H9 (cell line): ENCODE measurements at regions not wholly inside any gene's neighbourhood (a gene's known extent, or its start where the extent isn't known, plus 50 kb on each side); places are given as distances from the start of the nearest gene placed in this dataset.
"Not testable (repeated sequence)": the region's sequence is repeated elsewhere in the genome, so short reads cannot be mapped to it uniquely, and the experiment has no call there.

ENCODE experiments used
- DNase-seq: peaks from one replicate; pipeline ENCODE4 v3.0.0-alpha.2; 2017
- H2AFZ ChIP-seq: one replicate; pipeline ENCODE4 v1.6.1; 2013; ENCODE audit warnings: mild to moderate bottlenecking, low read length, control low read depth, moderate library complexity
- H2AK5ac ChIP-seq: 2 replicates; pipeline ENCODE4 v1.6.1; 2013; ENCODE audit warnings: low read length, control low read depth, mixed read lengths; ENCODE audit not compliant: insufficient read length
- H2BK120ac ChIP-seq: one replicate; pipeline ENCODE4 v1.6.1; 2013; ENCODE audit warnings: low read depth, mild to moderate bottlenecking, low read length, control low read depth, inconsistent platforms; ENCODE audit not compliant: poor library complexity, severe bottlenecking
- H2BK12ac ChIP-seq: 2 replicates; pipeline ENCODE4 v1.6.1; 2013; ENCODE audit warnings: low read length, control low read depth, mixed read lengths, low read depth; ENCODE audit not compliant: insufficient read length
- H2BK15ac ChIP-seq: 2 replicates; pipeline ENCODE4 v1.6.1; 2013; ENCODE audit warnings: low read depth, low read length, control low read depth
- H2BK20ac ChIP-seq: one replicate; pipeline ENCODE4 v1.6.1; 2013; ENCODE audit warnings: low read depth, mild to moderate bottlenecking, low read length, control low read depth, inconsistent platforms; ENCODE audit not compliant: poor library complexity, severe bottlenecking
- H2BK5ac ChIP-seq: 2 replicates; pipeline ENCODE4 v1.6.1; 2013; ENCODE audit warnings: low read length, control low read depth, mixed read lengths; ENCODE audit not compliant: insufficient read length
- H3K14ac ChIP-seq: 2 replicates; pipeline ENCODE4 v1.6.1; 2013; ENCODE audit warnings: low read length, control low read depth; ENCODE audit not compliant: insufficient read depth
- H3K18ac ChIP-seq: 2 replicates; pipeline ENCODE4 v1.6.1; 2013; ENCODE audit warnings: low read depth, mild to moderate bottlenecking, mixed read lengths, low read length, control low read depth; ENCODE audit not compliant: insufficient read length
- H3K23ac ChIP-seq: 2 replicates; pipeline ENCODE4 v1.6.1; 2013; ENCODE audit warnings: low read length, control low read depth, mixed read lengths, low read depth; ENCODE audit not compliant: insufficient read length
- H3K23me2 ChIP-seq: 2 replicates; pipeline ENCODE4 v1.6.1; 2013; ENCODE audit warnings: low read depth, mild to moderate bottlenecking, mixed read lengths, low read length, control low read depth; ENCODE audit not compliant: insufficient read length, poor library complexity, severe bottlenecking
- H3K27ac ChIP-seq: 2 replicates; pipeline ENCODE4 v1.5.1; 2013; ENCODE audit warnings: low read length, control low read depth, mixed read lengths, low read depth; ENCODE audit not compliant: insufficient read length
- H3K27me3 ChIP-seq: 2 replicates; pipeline ENCODE4 v1.6.1; 2013; ENCODE audit warnings: low read length, control low read depth, inconsistent platforms; ENCODE audit not compliant: insufficient read depth
- H3K4ac ChIP-seq: 2 replicates; pipeline ENCODE4 v1.6.1; 2013; ENCODE audit warnings: low read depth, mild to moderate bottlenecking, control low read depth, inconsistent platforms, low read length, moderate library complexity
- H3K4me1 ChIP-seq: 2 replicates; pipeline ENCODE4 v1.6.1; 2013; ENCODE audit warnings: low read length, control low read depth, inconsistent platforms; ENCODE audit not compliant: insufficient read depth
- H3K4me2 ChIP-seq: 2 replicates; pipeline ENCODE4 v1.6.1; 2013; ENCODE audit warnings: low read length, control low read depth, mixed read lengths; ENCODE audit not compliant: insufficient read length, insufficient read depth
- H3K56ac ChIP-seq: 2 replicates; pipeline ENCODE4 v1.6.1; 2013; ENCODE audit warnings: low read depth, mild to moderate bottlenecking, mixed read lengths, low read length, control low read depth; ENCODE audit not compliant: insufficient read length
- H3K79me1 ChIP-seq: 2 replicates; pipeline ENCODE4 v1.6.1; 2013; ENCODE audit warnings: low read depth, mild to moderate bottlenecking, moderate library complexity, low read length, control low read depth, inconsistent platforms; ENCODE audit not compliant: insufficient read depth, poor library complexity, severe bottlenecking
- H3K79me2 ChIP-seq: 2 replicates; pipeline ENCODE4 v1.6.1; 2013; ENCODE audit warnings: low read length, control low read depth, inconsistent platforms; ENCODE audit not compliant: insufficient read depth
- H3K9ac ChIP-seq: 2 replicates; pipeline ENCODE4 v1.6.1; 2013; ENCODE audit warnings: low read length, control low read depth, mixed read lengths; ENCODE audit not compliant: insufficient read length; ENCODE audit errors: extremely low read depth
- H3K9me3 ChIP-seq: one replicate; pipeline ENCODE4 v1.6.1; 2013; ENCODE audit warnings: low read depth, low read length, inconsistent platforms; ENCODE audit not compliant: control insufficient read depth
- H3T11ph ChIP-seq: one replicate; pipeline ENCODE4 v1.6.1; 2013; ENCODE audit warnings: mild to moderate bottlenecking, low read length, control low read depth, inconsistent platforms
- H4K20me1 ChIP-seq: one replicate; pipeline ENCODE4 v1.6.1; 2013; ENCODE audit not compliant: control insufficient read depth, insufficient read length, insufficient read depth
- H4K5ac ChIP-seq: 2 replicates; pipeline ENCODE4 v1.6.1; 2013; ENCODE audit warnings: low read depth, mild to moderate bottlenecking, mixed read lengths, low read length, control low read depth; ENCODE audit not compliant: insufficient read length
- H4K8ac ChIP-seq: replicated peaks from 2 replicates; pipeline ENCODE4 v1.6.1; 2013; ENCODE audit warnings: low read length, control low read depth, mixed read lengths, low read depth; ENCODE audit not compliant: insufficient read length
- H4K91ac ChIP-seq: 2 replicates; pipeline ENCODE4 v1.6.1; 2013; ENCODE audit warnings: low read depth, mild to moderate bottlenecking, moderate library complexity, mixed read lengths, low read length, control low read depth; ENCODE audit not compliant: insufficient read length
- H3K27ac Mint-ChIP-seq, 3 experiments: 2 replicates in 2 of 3; 3 replicates in 1 of 3; pipeline ENCODE4 v1.8.0; 2020 to 2021; ENCODE audit warnings: mixed read lengths in 3 of 3, mild to moderate bottlenecking in 1 of 3, moderate library complexity in 1 of 3
- H3K27me3 Mint-ChIP-seq: 2 replicates; pipeline ENCODE4 v1.8.0; 2021; ENCODE audit warnings: low read depth, mild to moderate bottlenecking, moderate library complexity, mixed read lengths
- H3K36me3 Mint-ChIP-seq, 3 experiments: 2 replicates in 2 of 3; 3 replicates in 1 of 3; pipeline ENCODE4 v1.8.0; 2020 to 2021; ENCODE audit warnings: low read depth in 3 of 3, mixed read lengths in 3 of 3; ENCODE audit not compliant: insufficient read depth in 1 of 3
- H3K4me1 Mint-ChIP-seq, 2 experiments: 2 replicates each; pipeline ENCODE4 v1.8.0; 2020; ENCODE audit warnings: mixed read lengths in 2 of 2
- H3K4me3 Mint-ChIP-seq, 2 experiments: 2 replicates in 1 of 2; 3 replicates in 1 of 2; pipeline ENCODE4 v1.8.0; 2020 to 2021; ENCODE audit warnings: mild to moderate bottlenecking in 2 of 2, mixed read lengths in 2 of 2, moderate library complexity in 1 of 2
- H3K9me3 Mint-ChIP-seq, 2 experiments: 2 replicates in 1 of 2; 3 replicates in 1 of 2; pipeline ENCODE4 v1.8.0; 2020; ENCODE audit warnings: mild to moderate bottlenecking in 2 of 2, mixed read lengths in 2 of 2, moderate library complexity in 1 of 2
- whole genome bisulfite sequencing: extraction: QIAGEN DNeasy Blood & Tissue Kit; methylation state at CpG from one replicate; pipeline ENCODE4 v1.1.7; 2013; ENCODE audit warnings: missing lambda C conversion rate, low lambda C conversion rate, mixed read lengths; ENCODE audit not compliant: insufficient read length; ENCODE audit errors: extremely low coverage; 5-methylcytosine and 5-hydroxymethylcytosine counted together
- TF ChIP-seq, protein P1 (sequence below): fragments of 200-600 bp; sonication (generic); conservative IDR thresholded peaks from 3 replicates; pipeline ENCODE4 v1.8.0; 2021; ENCODE audit warnings: antibody characterized with exemption, mild to moderate bottlenecking

GRCh38 chr15:87739081-87739480 lies 517.5 kb downstream of the NTRK3 start:
- H3K27me3 Mint-ChIP-seq, result no peaks in the 10 kb centered on the region; the same call in none of the 2 replicates
- H2BK20ac ChIP-seq, result no peak overlapping the region
- no peak overlapping the region for H3K27ac ChIP-seq
- no peak overlapping the region for H3K27ac Mint-ChIP-seq
- H2AK5ac ChIP-seq, result no peak overlapping the region
- no peak overlapping the region for H2BK15ac ChIP-seq
- no peaks in the 10 kb centered on the region for H3K4me1 ChIP-seq
- no peak overlapping the region for H3K4ac ChIP-seq
- no peak overlapping the region for H4K91ac ChIP-seq
- H3K4me1 Mint-ChIP-seq, result no peaks in the 10 kb centered on the region
- no peak overlapping the region for H2AFZ ChIP-seq
- H3K4me2 ChIP-seq, result no peak overlapping the region
- TF ChIP-seq, protein P1, sequence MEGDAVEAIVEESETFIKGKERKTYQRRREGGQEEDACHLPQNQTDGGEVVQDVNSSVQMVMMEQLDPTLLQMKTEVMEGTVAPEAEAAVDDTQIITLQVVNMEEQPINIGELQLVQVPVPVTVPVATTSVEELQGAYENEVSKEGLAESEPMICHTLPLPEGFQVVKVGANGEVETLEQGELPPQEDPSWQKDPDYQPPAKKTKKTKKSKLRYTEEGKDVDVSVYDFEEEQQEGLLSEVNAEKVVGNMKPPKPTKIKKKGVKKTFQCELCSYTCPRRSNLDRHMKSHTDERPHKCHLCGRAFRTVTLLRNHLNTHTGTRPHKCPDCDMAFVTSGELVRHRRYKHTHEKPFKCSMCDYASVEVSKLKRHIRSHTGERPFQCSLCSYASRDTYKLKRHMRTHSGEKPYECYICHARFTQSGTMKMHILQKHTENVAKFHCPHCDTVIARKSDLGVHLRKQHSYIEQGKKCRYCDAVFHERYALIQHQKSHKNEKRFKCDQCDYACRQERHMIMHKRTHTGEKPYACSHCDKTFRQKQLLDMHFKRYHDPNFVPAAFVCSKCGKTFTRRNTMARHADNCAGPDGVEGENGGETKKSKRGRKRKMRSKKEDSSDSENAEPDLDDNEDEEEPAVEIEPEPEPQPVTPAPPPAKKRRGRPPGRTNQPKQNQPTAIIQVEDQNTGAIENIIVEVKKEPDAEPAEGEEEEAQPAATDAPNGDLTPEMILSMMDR, result no peak
- peaks cover 0 to 1% (median 0%) of the 10 kb centered on the region in 3 experiments; a peak in 1 of 7 replicates for H3K36me3 Mint-ChIP-seq
- no peak overlapping the region for H4K5ac ChIP-seq
- no peak overlapping the region for H4K8ac ChIP-seq
- WGBS, result no CpG with 5 or more reads among the region's 4 CpGs
- no peaks in the 10 kb centered on the region for H3K9me3 Mint-ChIP-seq
- no peak overlapping the region for H3T11ph ChIP-seq
- H3K27me3 ChIP-seq, result no peaks in the 10 kb centered on the region
- no peak overlapping the region for H3K14ac ChIP-seq
- no peak overlapping the region for H3K18ac ChIP-seq
- no peak overlapping the region for H2BK5ac ChIP-seq
- no peaks in the 10 kb centered on the region for H3K79me1 ChIP-seq
- no peak overlapping the region for H3K4me3 Mint-ChIP-seq
- no peaks in the 10 kb centered on the region for H3K23me2 ChIP-seq
- H2BK120ac ChIP-seq, result no peak overlapping the region
- no peaks in the 10 kb centered on the region for H4K20me1 ChIP-seq
- no peak overlapping the region for H2BK12ac ChIP-seq
- no peaks in the 10 kb centered on the region for H3K9me3 ChIP-seq
- H3K79me2 ChIP-seq, result no peaks in the 10 kb centered on the region
- no peak overlapping the region for H3K9ac ChIP-seq
- H3K56ac ChIP-seq, result no peak overlapping the region
- no peak for DNase-seq
- H3K23ac ChIP-seq, result no peak overlapping the region

DNA sequence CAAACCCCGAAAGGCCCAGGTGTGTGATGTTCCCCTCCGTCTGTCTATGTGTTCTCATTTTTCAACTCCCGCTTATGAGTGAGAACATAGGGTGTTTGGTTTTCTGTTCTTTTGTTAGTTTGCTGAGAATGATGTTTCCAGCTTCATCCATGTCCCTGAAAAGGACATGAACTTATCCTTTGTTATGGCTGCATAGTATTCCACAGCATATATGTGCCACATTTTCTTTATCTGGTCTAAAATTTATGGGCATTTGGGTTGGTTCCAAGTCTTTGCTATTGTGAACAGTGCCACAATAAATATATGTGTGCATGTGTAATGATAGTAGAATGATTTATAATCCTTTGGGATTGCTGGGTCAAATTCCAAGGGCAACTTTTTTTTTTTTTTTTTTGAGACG lies 519.1 kb downstream of the NTRK3 start:
- not testable (repeated sequence) for H3K4me1 ChIP-seq, H3T11ph ChIP-seq, H3K79me1 ChIP-seq, H3K23me2 ChIP-seq, H2BK15ac ChIP-seq, H3K27ac Mint-ChIP-seq, H2BK5ac ChIP-seq, H3K14ac ChIP-seq, H3K4me1 Mint-ChIP-seq, H4K8ac ChIP-seq, H3K27me3 ChIP-seq, H3K4me3 Mint-ChIP-seq, H2AFZ ChIP-seq, H3K4me2 ChIP-seq, H2AK5ac ChIP-seq, H3K9me3 Mint-ChIP-seq, H3K23ac ChIP-seq, H3K9me3 ChIP-seq, H4K91ac ChIP-seq, H4K20me1 ChIP-seq, H3K36me3 Mint-ChIP-seq, H2BK20ac ChIP-seq, H3K56ac ChIP-seq, DNase-seq, H2BK12ac ChIP-seq, H3K27me3 Mint-ChIP-seq, H3K27ac ChIP-seq, H3K18ac ChIP-seq, H4K5ac ChIP-seq, H3K4ac ChIP-seq, H3K9ac ChIP-seq, H3K79me2 ChIP-seq, H2BK120ac ChIP-seq
- no CpG with 5 or more reads among the region's 4 CpGs for WGBS
